ENCODE measurements at regions not wholly inside any gene's neighbourhood (a gene's known extent, or its start where the extent isn't known, plus 50 kb on each side); places are given as distances from the start of the nearest gene placed in this dataset.

- H3K27ac ChIP-seq = peak overlapping the region in 3 of 4 donors; percentile 62 to 84 (median 69)
- H3K27me3 ChIP-seq = no peaks in the 10 kb centered on the region
- H3K4me3 ChIP-seq = no peak overlapping the region
- WGBS, 2 donors = 80 to 93% methylated on average over 1 to 7 of the region's 7 CpGs
- no peaks in the 10 kb centered on the region for H3K36me3 ChIP-seq
- intact Hi-C loops (cut with DNase I) = no loop called here
- H3K4me1 ChIP-seq = peaks cover 0 to 19% (median 7%) of the 10 kb centered on the region in 3 donors
- no peaks in the 10 kb centered on the region for H3K9me3 ChIP-seq
- TF ChIP-seq CTCF (IDR thresholded peaks at IDR 0.05) (no peak), POLR2A (IDR thresholded peaks at IDR 0.05) (no peak)
- no peak for DNase-seq
These were observed 154.8 kb downstream of the TGFB2 start for GRCh38 chr1:218499911-218500310.

GRCh38 chr1:218501161-218501560 is 156.0 kb downstream of the TGFB2 start:
- no peak overlapping the region for H3K27ac ChIP-seq
- WGBS, 2 donors = 64 to 65% methylated on average over 3 to 5 of the region's 5 CpGs
- TF ChIP-seq CTCF (IDR thresholded peaks at IDR 0.05) (no peak), POLR2A (IDR thresholded peaks at IDR 0.05) (no peak)
- no peaks in the 10 kb centered on the region for H3K27me3 ChIP-seq
- H3K4me3 ChIP-seq = no peak overlapping the region
- H3K36me3 ChIP-seq = no peaks in the 10 kb centered on the region
- intact Hi-C loops (cut with DNase I) = no loop called here
- H3K4me1 ChIP-seq = peaks cover 0 to 19% (median 7%) of the 10 kb centered on the region in 3 donors
- no peaks in the 10 kb centered on the region for H3K9me3 ChIP-seq
- DNase-seq = no peak

GRCh38 chr1:218502383-218502782 is 157.2 kb downstream of the TGFB2 start:
- Histone ChIP-seq H3K4me1 (peaks cover 0 to 19% (median 7%) of the 10 kb centered on the region in 3 donors), H3K27me3 (no peaks in the 10 kb centered on the region), H3K4me3 (no peak overlapping the region), H3K9me3 (peaks cover 0 to 3% (median 2%) of the 10 kb centered on the region in 3 donors), H3K27ac (no peak overlapping the region), H3K36me3 (no peaks in the 10 kb centered on the region)
- no peak for DNase-seq
- WGBS, 2 donors = 79 to 84% methylated on average over 2 of the region's 2 CpGs
- TF ChIP-seq POLR2A (IDR thresholded peaks at IDR 0.05) (no peak), CTCF (IDR thresholded peaks at IDR 0.05) (no peak)
- intact Hi-C loops (cut with DNase I) = no loop called here

- Histone ChIP-seq H3K9me3 (peaks cover 0 to 10% (median 9%) of the 10 kb centered on the region in 3 donors), H3K27ac (no peak overlapping the region), H3K27me3 (no peaks in the 10 kb centered on the region), H3K36me3 (no peaks in the 10 kb centered on the region), H3K4me3 (no peak overlapping the region), H3K4me1 (peaks cover 0 to 19% (median 7%) of the 10 kb centered on the region in 3 donors)
- DNase-seq = no peak
- TF ChIP-seq CTCF (IDR thresholded peaks at IDR 0.05) (no peak), POLR2A (IDR thresholded peaks at IDR 0.05) (no peak)
- intact Hi-C loops (cut with DNase I) = no loop called here
These were observed 158.0 kb downstream of the TGFB2 start for GRCh38 chr1:218503102-218503501.

GRCh38 chr1:218507355-218508002 is 162.3 kb downstream of the TGFB2 start:
- Histone ChIP-seq H3K9me3 (peaks cover 0 to 14% (median 9%) of the 10 kb centered on the region in 3 donors), H3K4me1 (no peaks in the 10 kb centered on the region), H3K27ac (no peak overlapping the region), H3K4me3 (no peak overlapping the region), H3K36me3 (no peaks in the 10 kb centered on the region), H3K27me3 (no peaks in the 10 kb centered on the region)
- WGBS, 2 donors = 82% methylated on average over 2 of the region's 2 CpGs; no CpG with 5 or more reads in 1 of the 2 donors
- TF ChIP-seq POLR2A (IDR thresholded peaks at IDR 0.05) (no peak), CTCF (IDR thresholded peaks at IDR 0.05) (no peak)
- DNase-seq = no peak
- intact Hi-C loops (cut with DNase I) = no loop called here

All from esophagus squamous epithelium (tissue), 5 donors.